NB4 (cell line): ENCODE measurements at regions not wholly inside any gene's neighbourhood (a gene's known extent, or its start where the extent isn't known, plus 50 kb on each side); places are given as distances from the start of the nearest gene placed in this dataset.

Experiments used
- MYC ChIP-seq: IDR thresholded peaks from 2 replicates; pipeline ENCODE4 v1.6.1; 2011; ENCODE audit warnings: low read depth, low read length
- POLR2A ChIP-seq: IDR thresholded peaks from 2 replicates; pipeline ENCODE4 v1.6.1; 2011; ENCODE audit warnings: mild to moderate bottlenecking; ENCODE audit not compliant: insufficient read length; ENCODE audit errors: extremely low read depth
- TF ChIP-seq, protein P1 (sequence below): IDR thresholded peaks from one replicate; pipeline ENCODE4 v1.5.1; 2012; ENCODE audit warnings: low read depth, low read length
- TF ChIP-seq, protein P2 (sequence below): IDR thresholded peaks from 2 replicates; pipeline ENCODE4 v1.6.1; 2011; ENCODE audit warnings: low read depth, low read length

DNA sequence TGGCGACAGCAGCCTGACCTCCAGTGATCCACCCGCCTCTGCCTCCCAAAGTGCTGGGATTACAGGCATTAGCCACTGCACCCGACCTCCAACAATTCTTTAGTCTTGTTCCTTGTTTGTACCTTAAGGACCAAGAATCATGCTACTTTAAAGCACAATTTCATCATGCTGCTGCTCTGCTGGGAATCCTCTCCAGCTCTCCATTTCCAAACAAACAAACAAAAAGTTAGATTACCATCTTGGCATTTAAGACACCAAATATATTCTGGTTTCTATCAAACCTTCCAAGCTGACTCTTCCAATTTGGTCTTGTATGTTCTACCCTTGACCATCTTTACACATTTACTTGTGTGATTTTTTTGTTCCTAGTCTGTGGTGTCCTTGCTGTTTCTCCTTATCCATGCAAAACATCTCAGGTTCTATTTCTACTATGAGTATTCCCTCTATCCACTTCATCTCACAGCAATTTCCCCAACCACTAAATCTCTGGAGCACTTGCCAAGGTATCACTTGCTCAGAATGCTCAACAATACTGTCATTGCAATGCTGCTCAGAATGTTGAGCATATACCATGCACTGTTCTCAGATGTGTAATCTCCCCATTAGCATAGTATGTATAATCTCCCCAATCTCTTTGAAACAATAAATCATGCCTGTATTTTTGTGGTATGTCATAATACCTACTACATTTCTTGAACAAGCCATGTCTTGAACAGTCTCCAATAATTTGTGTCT is 73.2 kb upstream of the GALNT5 start:
- TF ChIP-seq POLR2A (no peak), MYC (no peak)
- TF ChIP-seq, protein P1, sequence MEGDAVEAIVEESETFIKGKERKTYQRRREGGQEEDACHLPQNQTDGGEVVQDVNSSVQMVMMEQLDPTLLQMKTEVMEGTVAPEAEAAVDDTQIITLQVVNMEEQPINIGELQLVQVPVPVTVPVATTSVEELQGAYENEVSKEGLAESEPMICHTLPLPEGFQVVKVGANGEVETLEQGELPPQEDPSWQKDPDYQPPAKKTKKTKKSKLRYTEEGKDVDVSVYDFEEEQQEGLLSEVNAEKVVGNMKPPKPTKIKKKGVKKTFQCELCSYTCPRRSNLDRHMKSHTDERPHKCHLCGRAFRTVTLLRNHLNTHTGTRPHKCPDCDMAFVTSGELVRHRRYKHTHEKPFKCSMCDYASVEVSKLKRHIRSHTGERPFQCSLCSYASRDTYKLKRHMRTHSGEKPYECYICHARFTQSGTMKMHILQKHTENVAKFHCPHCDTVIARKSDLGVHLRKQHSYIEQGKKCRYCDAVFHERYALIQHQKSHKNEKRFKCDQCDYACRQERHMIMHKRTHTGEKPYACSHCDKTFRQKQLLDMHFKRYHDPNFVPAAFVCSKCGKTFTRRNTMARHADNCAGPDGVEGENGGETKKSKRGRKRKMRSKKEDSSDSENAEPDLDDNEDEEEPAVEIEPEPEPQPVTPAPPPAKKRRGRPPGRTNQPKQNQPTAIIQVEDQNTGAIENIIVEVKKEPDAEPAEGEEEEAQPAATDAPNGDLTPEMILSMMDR: no peak
- TF ChIP-seq, protein P2, sequence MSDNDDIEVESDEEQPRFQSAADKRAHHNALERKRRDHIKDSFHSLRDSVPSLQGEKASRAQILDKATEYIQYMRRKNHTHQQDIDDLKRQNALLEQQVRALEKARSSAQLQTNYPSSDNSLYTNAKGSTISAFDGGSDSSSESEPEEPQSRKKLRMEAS: no peak
